ENCODE measurements at regions not wholly inside any gene's neighbourhood (a gene's known extent, or its start where the extent isn't known, plus 50 kb on each side); places are given as distances from the start of the nearest gene placed in this dataset.

DNA sequence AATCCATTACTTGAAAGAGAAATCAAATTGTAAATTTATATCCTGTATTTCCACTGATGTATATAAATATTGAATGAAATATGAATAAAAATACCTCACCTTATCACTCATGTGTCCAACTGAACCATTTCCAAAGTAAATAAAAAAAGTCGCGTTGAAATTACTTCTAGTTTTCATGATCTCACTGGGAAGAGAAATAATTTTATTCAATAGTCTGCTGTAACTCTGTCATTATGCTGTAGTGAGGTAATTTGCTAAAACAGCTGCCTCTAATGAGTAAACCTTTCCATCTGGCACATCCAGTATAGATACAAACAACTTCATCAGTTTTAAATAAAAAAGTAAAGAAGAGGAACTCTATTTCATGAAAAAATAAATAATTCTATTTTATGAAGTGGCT lies 611.5 kb downstream of the ZNF608 start:
- no peak for ATAC-seq
- TF ChIP-seq ZFP3 (CRISPR knock-in tag; IDR thresholded peaks at IDR 0.05) (no peak), GLIS3 (CRISPR knock-in tag; IDR thresholded peaks at IDR 0.05) (no peak), SNAI2 (CRISPR knock-in tag; IDR thresholded peaks at IDR 0.05) (no peak)
- TF ChIP-seq, protein P1, sequence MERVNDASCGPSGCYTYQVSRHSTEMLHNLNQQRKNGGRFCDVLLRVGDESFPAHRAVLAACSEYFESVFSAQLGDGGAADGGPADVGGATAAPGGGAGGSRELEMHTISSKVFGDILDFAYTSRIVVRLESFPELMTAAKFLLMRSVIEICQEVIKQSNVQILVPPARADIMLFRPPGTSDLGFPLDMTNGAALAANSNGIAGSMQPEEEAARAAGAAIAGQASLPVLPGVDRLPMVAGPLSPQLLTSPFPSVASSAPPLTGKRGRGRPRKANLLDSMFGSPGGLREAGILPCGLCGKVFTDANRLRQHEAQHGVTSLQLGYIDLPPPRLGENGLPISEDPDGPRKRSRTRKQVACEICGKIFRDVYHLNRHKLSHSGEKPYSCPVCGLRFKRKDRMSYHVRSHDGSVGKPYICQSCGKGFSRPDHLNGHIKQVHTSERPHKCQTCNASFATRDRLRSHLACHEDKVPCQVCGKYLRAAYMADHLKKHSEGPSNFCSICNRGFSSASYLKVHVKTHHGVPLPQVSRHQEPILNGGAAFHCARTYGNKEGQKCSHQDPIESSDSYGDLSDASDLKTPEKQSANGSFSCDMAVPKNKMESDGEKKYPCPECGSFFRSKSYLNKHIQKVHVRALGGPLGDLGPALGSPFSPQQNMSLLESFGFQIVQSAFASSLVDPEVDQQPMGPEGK (CRISPR knock-in tag; IDR thresholded peaks at IDR 0.05; ENCODE audit: borderline replicate concordance) = no peak

DNA sequence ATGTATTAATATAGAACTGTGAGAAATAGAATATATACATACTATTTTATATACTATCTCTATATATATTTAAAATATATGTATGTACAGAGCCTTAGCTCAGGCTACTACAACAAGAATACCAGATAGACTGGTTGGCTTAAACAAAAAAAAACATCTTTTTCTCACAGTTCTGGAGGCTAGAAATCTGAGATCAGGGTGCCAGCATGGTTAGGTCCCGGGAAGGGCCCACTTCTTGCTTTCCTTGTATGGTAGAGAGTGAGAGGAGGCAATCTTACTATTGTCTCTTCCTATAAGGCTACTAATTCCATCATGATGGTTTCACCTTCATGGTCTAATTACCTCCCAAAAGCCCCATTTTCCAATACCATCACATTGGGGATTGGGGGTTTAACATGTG lies 613.0 kb downstream of the ZNF608 start:
- no peak for ATAC-seq
- TF ChIP-seq GLIS3 (CRISPR knock-in tag; IDR thresholded peaks at IDR 0.05) (no peak), ZNF70 (CRISPR knock-in tag; IDR thresholded peaks at IDR 0.05) (no peak), PPARA (CRISPR knock-in tag; IDR thresholded peaks at IDR 0.05; ENCODE audit: borderline replicate concordance) (no peak)

DNA sequence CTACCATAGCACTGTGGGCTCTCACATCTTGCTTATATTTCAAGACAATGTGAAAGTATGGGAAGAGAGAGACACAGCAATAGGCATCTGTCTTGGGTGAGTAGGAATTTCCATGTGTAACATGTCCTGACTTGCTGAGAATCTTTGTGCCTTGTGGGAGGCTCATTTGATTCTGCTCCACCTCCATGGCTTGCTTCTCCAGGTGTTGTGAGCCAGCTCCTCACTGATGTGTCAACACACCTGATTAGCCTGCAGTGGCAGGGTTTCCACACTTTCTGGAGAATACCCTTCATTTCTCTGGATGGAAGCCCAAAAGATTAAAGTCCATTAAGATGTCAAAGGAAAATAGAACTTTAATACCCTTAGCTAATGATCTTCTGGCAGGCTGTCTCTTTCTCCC lies 613.6 kb downstream of the ZNF608 start:
- no peak for TF ChIP-seq OSR1 (CRISPR knock-in tag; IDR thresholded peaks at IDR 0.05)
- no peak for TF ChIP-seq ARNTL (CRISPR knock-in tag; IDR thresholded peaks at IDR 0.05; ENCODE audit: borderline replicate concordance, low read depth)
- no peak for TF ChIP-seq ESRRG (CRISPR knock-in tag; IDR thresholded peaks at IDR 0.05)
- no peak for TF ChIP-seq RARB (CRISPR knock-in tag; IDR thresholded peaks at IDR 0.05)
- no peak for TF ChIP-seq GLIS3 (CRISPR knock-in tag; IDR thresholded peaks at IDR 0.05)
- TF ChIP-seq, protein P2, sequence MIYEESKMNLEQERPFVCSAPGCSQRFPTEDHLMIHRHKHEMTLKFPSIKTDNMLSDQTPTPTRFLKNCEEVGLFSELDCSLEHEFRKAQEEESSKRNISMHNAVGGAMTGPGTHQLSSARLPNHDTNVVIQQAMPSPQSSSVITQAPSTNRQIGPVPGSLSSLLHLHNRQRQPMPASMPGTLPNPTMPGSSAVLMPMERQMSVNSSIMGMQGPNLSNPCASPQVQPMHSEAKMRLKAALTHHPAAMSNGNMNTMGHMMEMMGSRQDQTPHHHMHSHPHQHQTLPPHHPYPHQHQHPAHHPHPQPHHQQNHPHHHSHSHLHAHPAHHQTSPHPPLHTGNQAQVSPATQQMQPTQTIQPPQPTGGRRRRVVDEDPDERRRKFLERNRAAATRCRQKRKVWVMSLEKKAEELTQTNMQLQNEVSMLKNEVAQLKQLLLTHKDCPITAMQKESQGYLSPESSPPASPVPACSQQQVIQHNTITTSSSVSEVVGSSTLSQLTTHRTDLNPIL (CRISPR knock-in tag; IDR thresholded peaks at IDR 0.05; ENCODE audit: low read depth) = no peak
- TF ChIP-seq, protein P3, sequence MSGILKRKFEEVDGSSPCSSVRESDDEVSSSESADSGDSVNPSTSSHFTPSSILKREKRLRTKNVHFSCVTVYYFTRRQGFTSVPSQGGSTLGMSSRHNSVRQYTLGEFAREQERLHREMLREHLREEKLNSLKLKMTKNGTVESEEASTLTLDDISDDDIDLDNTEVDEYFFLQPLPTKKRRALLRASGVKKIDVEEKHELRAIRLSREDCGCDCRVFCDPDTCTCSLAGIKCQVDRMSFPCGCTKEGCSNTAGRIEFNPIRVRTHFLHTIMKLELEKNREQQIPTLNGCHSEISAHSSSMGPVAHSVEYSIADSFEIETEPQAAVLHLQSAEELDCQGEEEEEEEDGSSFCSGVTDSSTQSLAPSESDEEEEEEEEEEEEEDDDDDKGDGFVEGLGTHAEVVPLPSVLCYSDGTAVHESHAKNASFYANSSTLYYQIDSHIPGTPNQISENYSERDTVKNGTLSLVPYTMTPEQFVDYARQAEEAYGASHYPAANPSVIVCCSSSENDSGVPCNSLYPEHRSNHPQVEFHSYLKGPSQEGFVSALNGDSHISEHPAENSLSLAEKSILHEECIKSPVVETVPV (CRISPR knock-in tag; IDR thresholded peaks at IDR 0.05) = no peak
- TF ChIP-seq TOX (CRISPR knock-in tag; IDR thresholded peaks at IDR 0.05; ENCODE audit: borderline replicate concordance) = no peak
- TF ChIP-seq ZFP3 (CRISPR knock-in tag; IDR thresholded peaks at IDR 0.05) = no peak
- TF ChIP-seq, protein P1 (CRISPR knock-in tag; IDR thresholded peaks at IDR 0.05; ENCODE audit: borderline replicate concordance) = no peak
- no peak for TF ChIP-seq CSDC2 (CRISPR knock-in tag; IDR thresholded peaks at IDR 0.05)
- TF ChIP-seq PPARA (CRISPR knock-in tag; IDR thresholded peaks at IDR 0.05; ENCODE audit: borderline replicate concordance) = no peak
- TF ChIP-seq TCF4 (CRISPR knock-in tag; IDR thresholded peaks at IDR 0.05; ENCODE audit: borderline replicate concordance) = no peak
- TF ChIP-seq, protein P4, sequence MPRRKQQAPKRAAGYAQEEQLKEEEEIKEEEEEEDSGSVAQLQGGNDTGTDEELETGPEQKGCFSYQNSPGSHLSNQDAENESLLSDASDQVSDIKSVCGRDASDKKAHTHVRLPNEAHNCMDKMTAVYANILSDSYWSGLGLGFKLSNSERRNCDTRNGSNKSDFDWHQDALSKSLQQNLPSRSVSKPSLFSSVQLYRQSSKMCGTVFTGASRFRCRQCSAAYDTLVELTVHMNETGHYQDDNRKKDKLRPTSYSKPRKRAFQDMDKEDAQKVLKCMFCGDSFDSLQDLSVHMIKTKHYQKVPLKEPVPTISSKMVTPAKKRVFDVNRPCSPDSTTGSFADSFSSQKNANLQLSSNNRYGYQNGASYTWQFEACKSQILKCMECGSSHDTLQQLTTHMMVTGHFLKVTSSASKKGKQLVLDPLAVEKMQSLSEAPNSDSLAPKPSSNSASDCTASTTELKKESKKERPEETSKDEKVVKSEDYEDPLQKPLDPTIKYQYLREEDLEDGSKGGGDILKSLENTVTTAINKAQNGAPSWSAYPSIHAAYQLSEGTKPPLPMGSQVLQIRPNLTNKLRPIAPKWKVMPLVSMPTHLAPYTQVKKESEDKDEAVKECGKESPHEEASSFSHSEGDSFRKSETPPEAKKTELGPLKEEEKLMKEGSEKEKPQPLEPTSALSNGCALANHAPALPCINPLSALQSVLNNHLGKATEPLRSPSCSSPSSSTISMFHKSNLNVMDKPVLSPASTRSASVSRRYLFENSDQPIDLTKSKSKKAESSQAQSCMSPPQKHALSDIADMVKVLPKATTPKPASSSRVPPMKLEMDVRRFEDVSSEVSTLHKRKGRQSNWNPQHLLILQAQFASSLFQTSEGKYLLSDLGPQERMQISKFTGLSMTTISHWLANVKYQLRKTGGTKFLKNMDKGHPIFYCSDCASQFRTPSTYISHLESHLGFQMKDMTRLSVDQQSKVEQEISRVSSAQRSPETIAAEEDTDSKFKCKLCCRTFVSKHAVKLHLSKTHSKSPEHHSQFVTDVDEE (CRISPR knock-in tag; IDR thresholded peaks at IDR 0.05) = no peak
- TF ChIP-seq ISL1 (CRISPR knock-in tag; IDR thresholded peaks at IDR 0.05) = no peak
- TF ChIP-seq, protein P5, sequence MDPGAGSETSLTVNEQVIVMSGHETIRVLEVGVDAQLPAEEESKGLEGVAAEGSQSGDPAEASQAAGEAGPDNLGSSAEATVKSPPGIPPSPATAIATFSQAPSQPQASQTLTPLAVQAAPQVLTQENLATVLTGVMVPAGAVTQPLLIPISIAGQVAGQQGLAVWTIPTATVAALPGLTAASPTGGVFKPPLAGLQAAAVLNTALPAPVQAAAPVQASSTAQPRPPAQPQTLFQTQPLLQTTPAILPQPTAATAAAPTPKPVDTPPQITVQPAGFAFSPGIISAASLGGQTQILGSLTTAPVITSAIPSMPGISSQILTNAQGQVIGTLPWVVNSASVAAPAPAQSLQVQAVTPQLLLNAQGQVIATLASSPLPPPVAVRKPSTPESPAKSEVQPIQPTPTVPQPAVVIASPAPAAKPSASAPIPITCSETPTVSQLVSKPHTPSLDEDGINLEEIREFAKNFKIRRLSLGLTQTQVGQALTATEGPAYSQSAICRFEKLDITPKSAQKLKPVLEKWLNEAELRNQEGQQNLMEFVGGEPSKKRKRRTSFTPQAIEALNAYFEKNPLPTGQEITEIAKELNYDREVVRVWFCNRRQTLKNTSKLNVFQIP (CRISPR knock-in tag; IDR thresholded peaks at IDR 0.05; ENCODE audit: borderline replicate concordance, low read depth) = no peak
- no peak for TF ChIP-seq ZNF565 (CRISPR knock-in tag; conservative IDR thresholded peaks at IDR 0.05; ENCODE audit: low read depth)
- no peak for TF ChIP-seq ZC3H10 (CRISPR knock-in tag; IDR thresholded peaks at IDR 0.05)
- no peak for ATAC-seq
